GM19463 (cell line): ENCODE measurements at regions not wholly inside any gene's neighbourhood (a gene's known extent, or its start where the extent isn't known, plus 50 kb on each side); places are given as distances from the start of the nearest gene placed in this dataset.
"Not testable (repeated sequence)": the region's sequence is repeated elsewhere in the genome, so short reads cannot be mapped to it uniquely, and the experiment has no call there.

Experiments used
- ATAC-seq: cut with Tn5 transposase; IDR thresholded peaks from one replicate; pipeline ENCODE4 v1.9.1; 2021; ENCODE audit warnings: mild to moderate bottlenecking, moderate library complexity; ENCODE audit not compliant: unreplicated experiment

- ATAC-seq = no peak
Measured at GRCh38 chr4:176619430-176619829, 173.3 kb downstream of the VEGFC start.

- ATAC-seq = no peak
Measured at GRCh38 chr4:176622251-176622948, 170.3 kb downstream of the VEGFC start.

GRCh38 chr4:176624983-176625610 lies 167.6 kb downstream of the VEGFC start:
- not testable (repeated sequence) for ATAC-seq

- ATAC-seq = no peak
Measured at GRCh38 chr4:176627916-176628315, 164.8 kb downstream of the VEGFC start.

- no peak for ATAC-seq
Measured at GRCh38 chr4:176631611-176632010, 161.1 kb downstream of the VEGFC start.
